HG03139 (cell line): ENCODE measurements at regions not wholly inside any gene's neighbourhood (a gene's known extent, or its start where the extent isn't known, plus 50 kb on each side); places are given as distances from the start of the nearest gene placed in this dataset.

Experiments
- ATAC-seq: cut with Tn5 transposase; IDR thresholded peaks from one replicate; pipeline ENCODE4 v1.9.1; 2021; ENCODE audit not compliant: unreplicated experiment

GRCh38 chr18:71028285-71028762 is 739.5 kb downstream of the SOCS6 start:
- ATAC-seq, result no peak

GRCh38 chr18:71027531-71027930 is 738.7 kb downstream of the SOCS6 start:
- no peak for ATAC-seq

GRCh38 chr18:71025505-71026225 is 736.8 kb downstream of the SOCS6 start:
- no peak for ATAC-seq

- no peak for ATAC-seq
These were observed 733.5 kb downstream of the SOCS6 start for GRCh38 chr18:71022389-71022788.

GRCh38 chr18:71021030-71021362 is 732.2 kb downstream of the SOCS6 start:
- no peak for ATAC-seq

GRCh38 chr18:71020342-71021029 is 731.6 kb downstream of the SOCS6 start:
- ATAC-seq, result no peak

- no peak for ATAC-seq
These were observed 730.0 kb downstream of the SOCS6 start for GRCh38 chr18:71018816-71019215.

- no peak for ATAC-seq
These were observed 723.9 kb downstream of the SOCS6 start for GRCh38 chr18:71012789-71013188.

- no peak for ATAC-seq
These were observed 722.5 kb downstream of the SOCS6 start for GRCh38 chr18:71011389-71011788.

- ATAC-seq, result no peak
These were observed 719.4 kb downstream of the SOCS6 start for GRCh38 chr18:71008257-71008656.

- no peak for ATAC-seq
These were observed 712.8 kb downstream of the SOCS6 start for GRCh38 chr18:71001597-71001996.

- no peak for ATAC-seq
These were observed 709.6 kb downstream of the SOCS6 start for GRCh38 chr18:70998490-70998889.

GRCh38 chr18:70994116-70994515 is 705.3 kb downstream of the SOCS6 start:
- no peak for ATAC-seq

- ATAC-seq, result no peak
These were observed 702.7 kb downstream of the SOCS6 start for GRCh38 chr18:70991577-70991976.

GRCh38 chr18:70985948-70986347 is 697.1 kb downstream of the SOCS6 start:
- no peak for ATAC-seq

- ATAC-seq, result no peak
These were observed 693.4 kb downstream of the SOCS6 start for GRCh38 chr18:70982292-70982691.

GRCh38 chr18:70981400-70982140 is 692.7 kb downstream of the SOCS6 start:
- ATAC-seq, result no peak

GRCh38 chr18:70973626-70974025 is 684.8 kb downstream of the SOCS6 start:
- no peak for ATAC-seq

- no peak for ATAC-seq
These were observed 677.6 kb downstream of the SOCS6 start for GRCh38 chr18:70966419-70966818.

GRCh38 chr18:70961939-70962338 is 673.1 kb downstream of the SOCS6 start:
- no peak for ATAC-seq

- no peak for ATAC-seq
These were observed 667.7 kb downstream of the SOCS6 start for GRCh38 chr18:70956554-70956953.

- no peak for ATAC-seq
These were observed 647.3 kb downstream of the SOCS6 start for GRCh38 chr18:70936160-70936559.
